Lower leg skin (tissue), 3 donors: ENCODE measurements at regions not wholly inside any gene's neighbourhood (a gene's known extent, or its start where the extent isn't known, plus 50 kb on each side); places are given as distances from the start of the nearest gene placed in this dataset.

Experiments used
- CTCF ChIP-seq, 3 donors: fragments of 450-650 bp; IDR thresholded peaks; one replicate each; pipeline ENCODE4 v1.5.1; 2016; ENCODE audit warnings: antibody characterized with exemption in 3 of 3, mild to moderate bottlenecking in 3 of 3, moderate library complexity in 2 of 3
- POLR2A ChIP-seq, 2 donors: fragments of 450-650 bp; IDR thresholded peaks; one replicate each; pipeline ENCODE4 v1.6.1; 2016 to 2017; ENCODE audit warnings: antibody characterized with exemption in 2 of 2, mild to moderate bottlenecking in 1 of 2, moderate library complexity in 1 of 2

DNA sequence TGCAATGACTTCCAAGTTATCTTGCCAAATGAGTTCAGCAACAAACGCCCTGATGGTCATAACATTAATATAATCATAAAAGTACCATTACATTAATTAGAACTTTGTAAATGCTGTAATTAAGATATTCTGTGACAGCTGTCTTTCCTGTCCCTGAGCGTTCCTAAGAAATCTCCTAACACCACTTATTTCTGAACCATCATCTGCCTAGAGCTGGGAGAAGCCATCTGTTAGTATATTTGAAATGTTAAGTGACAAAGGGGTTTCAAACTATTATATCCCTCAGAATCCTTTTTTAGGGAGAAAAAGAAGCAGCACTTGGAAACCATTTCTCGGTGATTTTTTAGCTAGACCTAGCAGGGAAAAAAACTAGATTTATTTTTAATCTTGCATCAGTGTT lies 657.5 kb downstream of the FAM181B start:
- TF ChIP-seq CTCF (IDR thresholded peaks at IDR 0.05) (no peak), POLR2A (IDR thresholded peaks at IDR 0.05) (no peak)
